Neutrophil (primary cell): ENCODE measurements at regions not wholly inside any gene's neighbourhood (a gene's known extent, or its start where the extent isn't known, plus 50 kb on each side); places are given as distances from the start of the nearest gene placed in this dataset.

ENCODE experiments used
- H3K27ac ChIP-seq: fragments of 200-600 bp; sonication (generic); 2 replicates; pipeline ENCODE4 v1.5.1; 2016; ENCODE audit warnings: mild to moderate bottlenecking, moderate library complexity
- H3K27me3 ChIP-seq: fragments of 200-600 bp; sonication (generic); 2 replicates; pipeline ENCODE4 v1.6.0; 2016; ENCODE audit warnings: mild to moderate bottlenecking
- H3K36me3 ChIP-seq: fragments of 200-600 bp; sonication (generic); 2 replicates; pipeline ENCODE4 v1.5.1; 2017
- H3K4me1 ChIP-seq, 2 experiments: fragments of 200-600 bp in 1 of 2; sonication (generic) in 1 of 2; 1 replicate in 1 of 2; 2 replicates in 1 of 2; pipeline versions ENCODE4 v1.5.1 to v1.6.1; 2013 to 2016; ENCODE audit warnings: low read depth in 1 of 2, low read length in 1 of 2, mild to moderate bottlenecking in 1 of 2, moderate library complexity in 1 of 2; ENCODE audit not compliant: control insufficient read depth in 1 of 2, insufficient read depth in 1 of 2
- H3K4me3 ChIP-seq, 2 experiments: fragments of 200-600 bp in 1 of 2; sonication (generic) in 1 of 2; 1 replicate in 1 of 2; 2 replicates in 1 of 2; pipeline ENCODE4 v1.5.1; 2013 to 2016; ENCODE audit warnings: low read depth in 1 of 2, low read length in 1 of 2, mild to moderate bottlenecking in 1 of 2, moderate library complexity in 1 of 2
- H3K9me3 ChIP-seq: fragments of 200-600 bp; sonication (generic); 2 replicates; pipeline ENCODE4 v1.5.1; 2016
- CTCF ChIP-seq: fragments of 200-600 bp; sonication (generic); IDR thresholded peaks from 2 replicates; pipeline ENCODE4 v1.5.1; 2016; ENCODE audit warnings: antibody characterized with exemption

GRCh38 chr21:15486460-15487195 lies 243.2 kb upstream of the USP25 start:
- H3K4me1 ChIP-seq = no peaks in the 10 kb centered on the region
- H3K27me3 ChIP-seq = no peaks in the 10 kb centered on the region
- no peaks in the 10 kb centered on the region for H3K36me3 ChIP-seq
- TF ChIP-seq CTCF = no peak
- H3K27ac ChIP-seq = no peak overlapping the region
- H3K9me3 ChIP-seq = no peaks in the 10 kb centered on the region
- H3K4me3 ChIP-seq = no peak overlapping the region

GRCh38 chr21:15487196-15487550 lies 242.6 kb upstream of the USP25 start:
- Histone ChIP-seq H3K4me3 (no peak overlapping the region), H3K4me1 (no peaks in the 10 kb centered on the region), H3K27me3 (no peaks in the 10 kb centered on the region), H3K36me3 (no peaks in the 10 kb centered on the region), H3K9me3 (no peaks in the 10 kb centered on the region), H3K27ac (no peak overlapping the region)
- TF ChIP-seq CTCF = no peak

- no peak for TF ChIP-seq CTCF
- Histone ChIP-seq H3K27ac (no peak overlapping the region), H3K4me3 (no peak overlapping the region)
These were observed 238.7 kb upstream of the USP25 start for GRCh38 chr21:15491100-15491499.

GRCh38 chr21:15493646-15494045 lies 236.1 kb upstream of the USP25 start:
- peaks cover 0 to 11% of the 10 kb centered on the region in 2 experiments for H3K4me1 ChIP-seq
- H3K36me3 ChIP-seq = no peaks in the 10 kb centered on the region
- no peaks in the 10 kb centered on the region for H3K27me3 ChIP-seq
- no peak overlapping the region for H3K27ac ChIP-seq
- no peak overlapping the region for H3K4me3 ChIP-seq
- no peak for TF ChIP-seq CTCF
- no peaks in the 10 kb centered on the region for H3K9me3 ChIP-seq

More at GRCh38 chr21:15491100-15491499, 238.7 kb upstream of the USP25 start:
- no peaks in the 10 kb centered on the region for H3K9me3 ChIP-seq
- H3K4me1 ChIP-seq = peaks cover 0 to 2% of the 10 kb centered on the region in 2 experiments
- H3K36me3 ChIP-seq = no peaks in the 10 kb centered on the region
- H3K27me3 ChIP-seq = no peaks in the 10 kb centered on the region

- H3K4me3 ChIP-seq = no peak overlapping the region
- H3K36me3 ChIP-seq = no peaks in the 10 kb centered on the region
- TF ChIP-seq CTCF = no peak
- H3K27me3 ChIP-seq = no peaks in the 10 kb centered on the region
- H3K27ac ChIP-seq = no peak overlapping the region
- H3K9me3 ChIP-seq = no peaks in the 10 kb centered on the region
- H3K4me1 ChIP-seq = peaks cover 0 to 11% of the 10 kb centered on the region in 2 experiments
These were observed 235.3 kb upstream of the USP25 start for GRCh38 chr21:15494481-15494880.
